Endothelial cell of umbilical vein (primary cell): ENCODE measurements at regions not wholly inside any gene's neighbourhood (a gene's known extent, or its start where the extent isn't known, plus 50 kb on each side); places are given as distances from the start of the nearest gene placed in this dataset.

Experiments
- BruUV-seq: library from RNA; stranded (reverse); fragments of 400-500 nt; replicated peaks from 2 replicates; lab custom pipeline; 2021; lab: Mats Ljungman, UMichigan
- CTCF ChIA-PET: fragments of 300-600, 350-600 bp; sonication (Branson Sonifier 250); formaldehyde crosslinking; loops from one replicate; lab custom pipeline; 2021; ENCODE audit warnings: antibody characterized with exemption, inconsistent platforms; lab: Charles Lee
- POLR2A ChIA-PET: fragments of 300-600, 350-600 bp; sonication (Branson Sonifier 250); formaldehyde crosslinking; loops from one replicate; lab custom pipeline; 2021; ENCODE audit warnings: antibody characterized with exemption, inconsistent platforms; lab: Charles Lee
- DNase-seq: peaks from one replicate; pipeline ENCODE4 v3.0.0-alpha.2; 2011; ENCODE audit warnings: low read depth, low spot score
- FAIRE-seq: peaks from 2 replicates; lab custom pipeline; 2011; peaks lifted over from hg19 to GRCh38; lab: Jason Lieb, UNC
- H2AFZ ChIP-seq: 2 replicates; pipeline ENCODE4 v1.6.0; 2012; ENCODE audit warnings: low read depth, low read length, control low read depth, inconsistent platforms
- H3K27ac ChIP-seq: 2 replicates; pipeline ENCODE4 v1.5.1; 2011; ENCODE audit warnings: low read depth, mild to moderate bottlenecking, control low read depth, low read length, moderate library complexity; ENCODE audit not compliant: insufficient read depth
- H3K27me3 ChIP-seq, 2 experiments: 2 replicates each; pipeline versions ENCODE4 v1.6.0 to v1.6.1; 2011; ENCODE audit warnings: low read length in 2 of 2, mixed read lengths in 1 of 2; ENCODE audit not compliant: control insufficient read depth in 2 of 2, insufficient read depth in 2 of 2
- H3K36me3 ChIP-seq, 2 experiments: 2 replicates in 1 of 2; 3 replicates in 1 of 2; pipeline ENCODE4 v1.5.1; 2011; ENCODE audit warnings: low read length in 2 of 2, mild to moderate bottlenecking in 1 of 2, moderate library complexity in 1 of 2; ENCODE audit not compliant: control insufficient read depth in 2 of 2, insufficient read depth in 2 of 2; ENCODE audit errors: extremely low read depth in 1 of 2
- H3K4me1 ChIP-seq: 3 replicates; pipeline ENCODE4 v1.5.1; 2011; ENCODE audit warnings: mild to moderate bottlenecking, low read length; ENCODE audit not compliant: control insufficient read depth, insufficient read depth; ENCODE audit errors: extremely low read depth
- H3K4me2 ChIP-seq: 2 replicates; pipeline ENCODE4 v1.6.1; 2011; ENCODE audit warnings: low read length, control low read depth, mixed read lengths; ENCODE audit not compliant: insufficient read depth
- H3K4me3 ChIP-seq, 3 experiments: fragments of 200-600 bp in 1 of 3; sonication (generic), shearing (Covaris generic) in 1 of 3; replicated peaks in 1 of 3; 2 replicates each; pipeline ENCODE4 v1.5.1; 2011 to 2016; ENCODE audit warnings: control low read depth in 3 of 3, low read length in 3 of 3, mild to moderate bottlenecking in 2 of 3, inconsistent platforms in 1 of 3, low read depth in 1 of 3, moderate library complexity in 1 of 3; ENCODE audit not compliant: insufficient read depth in 1 of 3
- H3K79me2 ChIP-seq: 2 replicates; pipeline ENCODE4 v1.6.0; 2012; ENCODE audit warnings: low read length, inconsistent platforms; ENCODE audit not compliant: control insufficient read depth, insufficient read depth
- H3K9ac ChIP-seq: replicated peaks from 2 replicates; pipeline ENCODE3; 2011; ENCODE audit warnings: low read length, control low read depth; ENCODE audit not compliant: insufficient read depth; ENCODE audit errors: extremely low read depth
- H3K9me1 ChIP-seq: replicated peaks from 3 replicates; pipeline ENCODE4 v1.6.0; 2011; ENCODE audit warnings: mild to moderate bottlenecking, low read length; ENCODE audit not compliant: control insufficient read depth, insufficient read depth; ENCODE audit errors: extremely low read depth
- H3K9me3 ChIP-seq: replicated peaks from 2 replicates; pipeline ENCODE4 v1.5.1; 2012; ENCODE audit warnings: low read length, inconsistent platforms; ENCODE audit not compliant: control insufficient read depth, insufficient read depth
- H4K20me1 ChIP-seq: replicated peaks from 2 replicates; pipeline ENCODE3; 2011; ENCODE audit warnings: mild to moderate bottlenecking, low read length; ENCODE audit not compliant: control insufficient read depth, insufficient read depth; ENCODE audit errors: extremely low read depth
- EZH2 ChIP-seq: IDR thresholded peaks from 2 replicates; pipeline ENCODE4 v1.6.1; 2012; ENCODE audit warnings: borderline replicate concordance, low read depth, mild to moderate bottlenecking, moderate library complexity, low read length, inconsistent platforms; ENCODE audit not compliant: severe bottlenecking
- FOS ChIP-seq: IDR thresholded peaks from 2 replicates; pipeline ENCODE4 v1.6.1; 2011; ENCODE audit warnings: mild to moderate bottlenecking, low read length, moderate library complexity, borderline replicate concordance; ENCODE audit not compliant: insufficient read depth
- GATA2 ChIP-seq: IDR thresholded peaks from 2 replicates; pipeline ENCODE4 v1.7.0; 2011; ENCODE audit warnings: low read depth, mild to moderate bottlenecking, moderate library complexity, mixed read lengths, low read length; ENCODE audit not compliant: insufficient read length, insufficient read depth
- JUN ChIP-seq: IDR thresholded peaks from 2 replicates; pipeline ENCODE4 v1.6.1; 2011; ENCODE audit warnings: borderline replicate concordance, low read depth; ENCODE audit not compliant: insufficient read length, insufficient read depth
- MYC ChIP-seq: IDR thresholded peaks from one replicate; pipeline ENCODE4 v1.6.1; 2011; ENCODE audit warnings: mild to moderate bottlenecking, low read depth, low read length
- POLR2A ChIP-seq: IDR thresholded peaks from 2 replicates; pipeline ENCODE4 v1.6.1; 2012; ENCODE audit warnings: low read depth, mild to moderate bottlenecking, control low read depth, low read length
- POLR2AphosphoS5 ChIP-seq: IDR thresholded peaks from 2 replicates; pipeline ENCODE4 v1.6.1; 2012; ENCODE audit warnings: low read depth, mild to moderate bottlenecking, control low read depth, low read length, moderate library complexity; ENCODE audit not compliant: insufficient read depth
- dilution Hi-C: fragments of 300-500 bp; cut with MboI; formaldehyde crosslinking; loops from one replicate; pipeline ENCODE4 v1.15.0; 2019; ENCODE audit warnings: low sequenced_read_pairs; ENCODE audit not compliant: extremely low pct_ligation_motif_present
- intact Hi-C: fragments of 100-400 bp; cut with micrococcal nuclease; formaldehyde crosslinking; loops from one replicate; pipeline ENCODE4 v1.10.0; 2022
- TF ChIP-seq, protein P1 (sequence below): IDR thresholded peaks from 2 replicates; pipeline ENCODE4 v1.6.1; 2011; ENCODE audit not compliant: insufficient read depth, insufficient read length
- TF ChIP-seq, protein P2 (sequence below), 2 donors: IDR thresholded peaks; 1 replicate in 1 of 2; 2 replicates in 1 of 2; pipeline ENCODE4 v1.5.1; 2011; ENCODE audit warnings: low read length in 2 of 2, mild to moderate bottlenecking in 2 of 2, moderate library complexity in 2 of 2, control low read depth in 1 of 2, inconsistent platforms in 1 of 2, low read depth in 1 of 2; ENCODE audit not compliant: insufficient read depth in 1 of 2; ENCODE audit errors: extremely low read depth in 1 of 2

DNA sequence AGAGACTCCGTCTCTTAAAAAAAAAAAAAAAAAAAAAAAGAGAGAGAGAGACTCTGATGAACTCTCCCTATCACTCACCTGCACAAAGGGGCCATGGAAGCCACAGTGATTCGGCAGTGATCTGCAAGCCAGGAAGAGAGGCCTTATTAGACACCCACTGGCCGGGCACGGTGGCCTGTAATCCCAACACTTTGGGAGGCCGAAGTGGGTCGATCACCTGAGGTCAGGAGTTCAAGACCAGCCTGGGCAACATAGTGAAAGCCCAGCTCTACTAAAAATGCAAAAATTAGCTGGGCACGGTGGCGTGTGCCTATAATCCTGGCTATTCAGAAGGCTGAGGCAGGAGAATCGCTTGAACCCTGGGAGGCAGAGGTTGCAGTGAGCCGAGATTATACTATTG, 198.5 kb upstream of the WSCD1 start:
- H3K9me1 ChIP-seq, result no peaks in the 10 kb centered on the region
- H3K4me2 ChIP-seq, result no peak overlapping the region
- no peak overlapping the region for H3K27ac ChIP-seq
- intact Hi-C loops (no loop called here), dilution Hi-C loops (no loop called here)
- peaks cover 7% of the 10 kb centered on the region for H3K4me1 ChIP-seq
- H4K20me1 ChIP-seq, result no peaks in the 10 kb centered on the region
- no peaks in the 10 kb centered on the region for H3K79me2 ChIP-seq
- BruUV-seq, result no TSS peak
- H3K36me3 ChIP-seq, result no peaks in the 10 kb centered on the region
- no peaks in the 10 kb centered on the region for H3K9me3 ChIP-seq
- H3K9ac ChIP-seq, result no peak overlapping the region
- CTCF ChIA-PET, result no interaction called here
- DNase-seq (no peak), FAIRE-seq (no peak)
- H2AFZ ChIP-seq, result no peak overlapping the region
- no peaks in the 10 kb centered on the region for H3K27me3 ChIP-seq
- no peak overlapping the region for H3K4me3 ChIP-seq
- POLR2A ChIA-PET, result no interaction called here
- TF ChIP-seq POLR2AphosphoS5 (no peak), EZH2 (no peak), GATA2 (no peak), JUN (no peak), MYC (no peak), POLR2A (no peak), FOS (no peak)
- TF ChIP-seq, protein P1, sequence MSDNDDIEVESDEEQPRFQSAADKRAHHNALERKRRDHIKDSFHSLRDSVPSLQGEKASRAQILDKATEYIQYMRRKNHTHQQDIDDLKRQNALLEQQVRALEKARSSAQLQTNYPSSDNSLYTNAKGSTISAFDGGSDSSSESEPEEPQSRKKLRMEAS, result no peak
- TF ChIP-seq, protein P2, sequence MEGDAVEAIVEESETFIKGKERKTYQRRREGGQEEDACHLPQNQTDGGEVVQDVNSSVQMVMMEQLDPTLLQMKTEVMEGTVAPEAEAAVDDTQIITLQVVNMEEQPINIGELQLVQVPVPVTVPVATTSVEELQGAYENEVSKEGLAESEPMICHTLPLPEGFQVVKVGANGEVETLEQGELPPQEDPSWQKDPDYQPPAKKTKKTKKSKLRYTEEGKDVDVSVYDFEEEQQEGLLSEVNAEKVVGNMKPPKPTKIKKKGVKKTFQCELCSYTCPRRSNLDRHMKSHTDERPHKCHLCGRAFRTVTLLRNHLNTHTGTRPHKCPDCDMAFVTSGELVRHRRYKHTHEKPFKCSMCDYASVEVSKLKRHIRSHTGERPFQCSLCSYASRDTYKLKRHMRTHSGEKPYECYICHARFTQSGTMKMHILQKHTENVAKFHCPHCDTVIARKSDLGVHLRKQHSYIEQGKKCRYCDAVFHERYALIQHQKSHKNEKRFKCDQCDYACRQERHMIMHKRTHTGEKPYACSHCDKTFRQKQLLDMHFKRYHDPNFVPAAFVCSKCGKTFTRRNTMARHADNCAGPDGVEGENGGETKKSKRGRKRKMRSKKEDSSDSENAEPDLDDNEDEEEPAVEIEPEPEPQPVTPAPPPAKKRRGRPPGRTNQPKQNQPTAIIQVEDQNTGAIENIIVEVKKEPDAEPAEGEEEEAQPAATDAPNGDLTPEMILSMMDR (IDR thresholded peaks at IDR 0.05; ENCODE audit: extremely low read depth in 1 of 2, insufficient read depth in 1 of 2, low read depth in 1 of 2, low read length in 2 of 2), result no peak
